HG02623 (cell line): ENCODE measurements at regions not wholly inside any gene's neighbourhood (a gene's known extent, or its start where the extent isn't known, plus 50 kb on each side); places are given as distances from the start of the nearest gene placed in this dataset.

Experiments
- ATAC-seq: cut with Tn5 transposase; IDR thresholded peaks from one replicate; pipeline ENCODE4 v1.9.1; 2021; ENCODE audit warnings: moderate library complexity; ENCODE audit not compliant: unreplicated experiment

DNA sequence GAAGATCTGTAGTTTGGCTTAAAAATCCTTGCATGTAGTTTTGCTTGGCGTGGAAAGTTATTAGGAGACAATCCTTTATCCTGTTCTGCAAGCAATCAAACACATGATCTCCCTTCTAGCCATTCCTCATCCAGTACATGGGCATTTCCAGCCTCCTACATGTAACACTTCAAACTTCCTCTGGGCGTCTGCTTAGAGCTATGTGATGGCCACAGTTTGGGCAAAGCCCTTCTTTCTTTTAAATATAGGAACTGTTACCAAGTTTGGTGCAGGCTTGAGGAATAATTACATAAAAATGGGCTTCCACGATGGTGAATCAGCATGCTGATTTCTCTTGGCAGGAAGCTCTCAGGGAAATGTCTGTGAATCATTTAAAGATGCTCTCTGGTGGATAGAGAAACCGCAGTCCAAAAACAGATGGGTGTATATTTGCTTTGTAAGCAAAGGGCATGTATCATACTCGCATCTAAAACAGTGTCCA lies 176.9 kb upstream of the FMN2 start:
- ATAC-seq = no peak

DNA sequence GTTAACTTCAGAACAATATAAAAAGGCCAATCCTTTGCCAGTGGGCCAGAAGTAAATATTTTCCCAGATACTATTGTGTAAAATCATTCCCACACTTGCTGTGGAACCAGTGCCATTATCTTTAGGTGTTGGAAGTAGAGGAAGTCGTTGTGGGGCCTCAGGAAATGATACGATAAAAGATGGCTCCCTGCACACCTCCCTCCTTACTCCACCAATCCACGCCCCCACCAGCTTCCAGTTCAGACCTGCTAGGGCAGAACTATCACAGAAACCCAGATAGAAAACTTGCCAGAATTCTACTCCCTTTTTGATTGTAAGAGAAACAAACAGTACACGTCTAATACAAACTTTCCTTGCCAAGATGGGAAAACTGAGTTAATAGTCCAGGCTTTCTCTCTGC lies 173.0 kb upstream of the FMN2 start:
- ATAC-seq = no peak

DNA sequence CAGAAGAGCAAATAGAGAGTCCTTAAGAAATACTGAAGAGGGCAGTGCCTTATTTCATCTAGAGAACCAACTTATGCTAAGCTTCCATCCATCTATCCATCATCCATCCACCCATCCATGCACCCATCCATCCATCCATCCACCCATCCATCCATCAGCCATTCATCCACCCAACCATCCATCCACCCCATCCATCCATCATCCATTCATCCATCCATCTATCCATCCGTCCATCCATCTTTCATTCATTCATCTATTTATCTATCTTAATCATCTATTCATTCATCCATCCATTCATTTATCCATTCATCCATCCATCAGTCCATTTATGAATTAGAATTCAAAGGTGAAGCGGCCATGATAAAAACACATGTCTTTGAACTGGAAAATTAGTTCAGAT lies 171.5 kb upstream of the FMN2 start:
- no peak for ATAC-seq

DNA sequence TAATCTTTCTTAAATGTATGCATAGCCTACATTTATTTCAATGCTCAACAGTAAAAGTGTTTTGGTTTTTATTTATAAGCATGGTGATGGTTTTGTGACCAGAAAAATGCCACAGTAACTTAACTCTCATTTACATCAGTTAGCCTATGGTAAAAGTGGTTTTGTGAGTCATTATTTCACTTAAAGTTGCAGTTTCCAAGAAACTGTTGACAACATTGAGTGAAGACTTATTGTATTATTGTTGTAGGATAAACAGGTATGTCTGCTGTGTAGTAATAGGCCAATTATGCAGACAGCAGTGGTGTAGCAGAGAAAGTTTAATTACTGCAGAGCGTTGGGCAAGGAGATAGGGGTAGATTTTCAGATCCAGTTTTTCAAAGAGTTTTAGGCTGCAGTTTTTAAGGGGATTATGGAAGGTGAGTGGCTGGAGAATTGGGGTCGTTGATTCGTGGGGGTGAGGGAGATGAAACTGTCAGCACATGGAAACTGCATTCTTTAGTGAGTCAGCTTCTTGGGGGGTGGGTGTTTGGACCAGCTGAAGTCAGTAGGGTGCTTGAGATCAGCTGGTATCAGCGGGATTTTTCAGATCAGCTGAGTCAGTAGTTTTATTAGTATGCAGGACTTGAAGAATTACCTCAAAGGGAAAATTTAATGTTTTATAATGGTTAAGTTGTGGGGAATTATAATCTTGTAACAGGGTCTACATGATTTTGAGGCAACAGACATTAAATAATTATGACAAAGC lies 168.7 kb upstream of the FMN2 start:
- no peak for ATAC-seq

DNA sequence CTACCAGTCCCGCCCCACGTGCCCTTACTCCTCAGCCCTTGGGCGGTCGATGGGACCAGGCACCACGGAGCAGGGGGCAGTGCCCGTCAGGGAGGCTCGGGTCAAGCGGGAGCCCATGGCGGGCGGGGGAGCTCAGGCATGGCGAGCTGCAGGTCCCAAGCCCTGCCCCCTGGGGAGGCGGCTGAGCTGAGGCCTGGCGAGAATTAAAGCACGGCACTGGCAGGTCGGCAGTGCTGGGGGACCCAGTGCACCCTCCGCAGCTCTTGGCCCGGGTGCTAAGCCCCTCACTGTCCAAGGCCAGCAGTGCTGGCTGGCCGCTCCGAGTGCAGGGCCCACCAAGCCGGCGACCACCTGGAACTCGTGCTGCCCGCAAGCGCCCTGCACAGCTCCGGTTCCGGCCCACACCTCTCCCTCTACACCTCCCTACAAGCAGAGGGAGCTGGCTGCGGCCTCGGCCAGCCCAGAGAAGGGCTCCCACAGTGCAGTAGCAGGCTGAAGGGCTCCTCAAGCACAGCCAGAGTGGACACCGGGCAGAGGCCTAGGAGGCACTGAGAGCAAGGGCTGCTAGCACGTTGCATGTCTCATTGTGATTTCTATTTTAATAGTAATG lies 166.8 kb upstream of the FMN2 start:
- ATAC-seq = no peak

DNA sequence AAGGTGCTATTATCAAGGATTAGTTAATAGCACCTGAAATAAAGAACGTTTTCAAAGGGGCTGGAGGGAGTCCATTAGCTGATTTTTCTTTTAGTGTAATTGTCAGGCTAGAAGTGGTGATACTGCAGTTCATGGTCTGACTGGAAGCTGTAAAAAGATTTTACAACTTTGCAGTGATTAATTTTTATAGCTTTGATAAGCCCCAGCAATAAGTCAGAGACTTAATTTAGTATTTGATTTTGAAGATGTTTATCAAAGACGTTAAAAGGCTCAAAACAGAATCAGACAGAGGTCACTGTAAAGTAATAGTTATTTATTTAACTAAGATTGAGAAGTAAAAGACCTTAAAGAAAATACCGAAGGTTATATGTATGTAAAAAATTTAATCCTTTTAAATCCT lies 165.5 kb upstream of the FMN2 start:
- ATAC-seq = no peak

DNA sequence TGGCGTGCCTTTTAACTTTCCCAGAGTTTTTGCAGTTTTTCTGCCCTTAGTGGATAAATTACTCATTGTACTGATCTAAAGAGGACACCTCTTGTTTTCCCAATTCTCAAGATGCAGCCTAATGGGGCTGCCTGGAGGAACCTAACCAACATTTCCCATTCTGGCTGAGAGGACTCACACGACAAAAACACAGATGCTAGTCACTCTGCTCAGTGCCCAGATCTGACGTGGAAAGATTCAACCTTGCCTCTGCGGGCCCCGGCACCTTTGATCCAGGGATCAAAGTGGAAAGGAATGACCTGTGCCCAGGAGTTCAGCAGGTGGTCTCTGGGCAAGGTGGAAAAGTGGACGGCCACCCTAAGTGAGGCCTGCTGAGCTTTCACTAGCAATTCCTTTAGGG lies 162.4 kb upstream of the FMN2 start:
- no peak for ATAC-seq

DNA sequence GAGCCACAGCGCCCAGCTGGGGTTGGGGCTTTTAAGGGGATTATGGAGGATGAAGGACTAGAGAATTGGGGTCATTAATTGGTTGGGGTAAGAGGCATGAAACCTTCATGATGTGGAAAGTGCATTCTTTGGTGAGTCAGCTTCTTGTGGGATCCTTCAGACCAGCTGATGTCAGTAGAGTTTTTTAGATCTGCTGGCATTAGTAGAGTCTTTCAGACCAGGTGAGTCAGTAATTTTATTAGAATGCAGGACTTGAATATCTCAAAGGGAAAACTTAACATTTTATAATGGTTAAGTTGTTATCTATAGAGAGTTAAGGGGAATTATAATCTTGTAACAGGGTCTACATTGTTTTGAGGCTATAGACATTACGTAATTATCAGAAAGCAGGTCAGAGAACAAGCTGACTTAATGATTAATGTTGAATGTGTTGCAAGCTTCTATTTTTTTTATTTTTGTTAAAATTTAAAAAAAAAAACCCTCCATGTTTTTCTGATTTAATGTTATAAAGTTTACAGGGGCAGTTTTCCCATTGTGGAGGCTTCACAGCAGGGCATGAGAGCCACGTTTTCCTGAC lies 160.9 kb upstream of the FMN2 start:
- ATAC-seq = no peak

DNA sequence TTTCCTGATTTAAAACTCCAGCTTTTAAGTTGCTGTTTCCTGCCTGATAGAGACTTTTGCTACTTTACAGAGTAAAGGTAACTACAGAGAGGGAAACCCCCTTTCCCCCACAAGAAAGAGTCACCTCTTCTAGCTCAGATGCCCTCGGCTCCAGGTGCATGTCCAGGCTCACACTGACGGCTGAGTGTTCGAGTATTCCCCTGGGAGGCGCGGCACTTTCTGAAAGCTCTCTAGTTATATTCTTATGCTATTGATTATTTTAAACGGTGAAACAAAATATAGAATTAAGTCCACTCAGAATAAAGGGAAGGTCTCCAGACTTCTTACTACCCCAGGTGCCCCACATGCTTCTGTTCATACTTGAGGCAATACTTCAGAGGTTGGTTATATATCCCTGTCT lies 160.3 kb upstream of the FMN2 start:
- no peak for ATAC-seq

DNA sequence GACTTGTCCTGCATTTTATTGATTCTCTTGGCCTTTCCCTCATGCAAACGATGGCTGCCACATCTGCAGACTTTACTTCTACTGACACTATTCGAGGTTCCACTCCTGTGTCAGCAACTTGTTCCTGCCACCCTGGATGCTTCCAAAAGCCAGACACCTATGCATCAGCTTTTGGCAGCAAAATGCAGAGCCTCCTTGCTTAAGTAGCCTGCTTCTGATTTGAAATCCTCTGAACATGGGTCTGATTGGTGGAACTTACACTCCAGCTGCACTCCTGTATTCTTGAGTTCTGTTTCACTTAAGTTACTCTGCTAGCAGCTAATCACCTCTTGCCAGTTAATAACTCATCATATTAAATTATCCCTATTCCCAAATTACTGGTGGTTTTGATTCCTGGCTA lies 152.1 kb upstream of the FMN2 start:
- no peak for ATAC-seq

DNA sequence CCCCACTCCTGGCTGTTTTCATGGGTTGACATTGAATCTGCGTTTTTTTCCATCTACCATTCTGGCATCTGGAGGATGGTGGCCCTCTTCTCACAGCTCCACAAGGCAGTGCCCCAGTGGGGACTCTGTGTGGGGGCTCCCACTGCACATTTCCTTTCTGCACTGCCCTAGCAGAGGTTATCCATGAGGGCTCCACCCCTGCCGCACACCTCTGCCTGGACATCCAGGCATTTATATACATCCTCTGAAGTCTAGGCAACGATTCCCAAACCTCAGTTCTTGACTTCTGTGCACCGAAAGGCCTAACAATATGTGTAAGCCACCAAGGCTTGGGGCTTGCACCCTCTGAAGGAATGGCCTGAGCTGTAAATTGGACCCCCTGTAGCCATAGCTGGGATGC lies 147.9 kb upstream of the FMN2 start:
- ATAC-seq = no peak

DNA sequence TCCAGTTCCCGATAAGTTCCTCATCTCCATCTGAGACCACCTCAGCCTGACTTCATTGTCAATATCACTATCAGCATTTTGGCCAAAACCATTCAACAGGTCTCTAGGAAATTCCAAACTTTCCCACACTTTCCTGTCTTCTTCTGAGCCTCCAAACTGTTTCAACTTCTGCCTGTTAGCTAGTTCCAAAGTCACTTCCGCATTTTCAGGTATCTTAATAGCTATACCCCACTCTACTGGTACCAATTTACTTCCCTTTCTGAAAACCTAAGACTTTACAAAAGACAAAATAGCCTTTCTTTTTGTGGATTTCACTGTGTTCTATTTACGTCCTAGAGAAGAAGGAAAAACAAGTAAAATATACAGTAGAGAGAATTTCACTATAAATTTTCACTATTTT lies 147.0 kb upstream of the FMN2 start:
- ATAC-seq = no peak

DNA sequence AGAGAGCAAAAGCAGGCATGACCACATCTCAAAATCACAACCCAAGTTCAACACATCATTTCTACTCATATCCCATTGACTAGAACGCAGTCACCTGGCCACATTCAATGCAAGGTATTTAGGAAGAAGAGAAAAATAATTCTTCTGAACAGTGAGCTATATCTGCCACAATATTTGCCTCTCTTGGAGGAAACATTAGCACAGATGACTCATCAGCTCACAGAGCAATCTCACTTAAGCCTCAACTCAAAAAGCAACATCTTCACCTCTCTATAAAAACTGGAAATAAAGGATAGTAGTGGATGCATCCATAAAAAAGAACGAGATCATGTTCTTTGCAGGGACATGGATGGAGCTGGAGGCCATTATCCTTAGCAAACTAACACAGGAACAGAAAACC lies 143.9 kb upstream of the FMN2 start:
- no peak for ATAC-seq

DNA sequence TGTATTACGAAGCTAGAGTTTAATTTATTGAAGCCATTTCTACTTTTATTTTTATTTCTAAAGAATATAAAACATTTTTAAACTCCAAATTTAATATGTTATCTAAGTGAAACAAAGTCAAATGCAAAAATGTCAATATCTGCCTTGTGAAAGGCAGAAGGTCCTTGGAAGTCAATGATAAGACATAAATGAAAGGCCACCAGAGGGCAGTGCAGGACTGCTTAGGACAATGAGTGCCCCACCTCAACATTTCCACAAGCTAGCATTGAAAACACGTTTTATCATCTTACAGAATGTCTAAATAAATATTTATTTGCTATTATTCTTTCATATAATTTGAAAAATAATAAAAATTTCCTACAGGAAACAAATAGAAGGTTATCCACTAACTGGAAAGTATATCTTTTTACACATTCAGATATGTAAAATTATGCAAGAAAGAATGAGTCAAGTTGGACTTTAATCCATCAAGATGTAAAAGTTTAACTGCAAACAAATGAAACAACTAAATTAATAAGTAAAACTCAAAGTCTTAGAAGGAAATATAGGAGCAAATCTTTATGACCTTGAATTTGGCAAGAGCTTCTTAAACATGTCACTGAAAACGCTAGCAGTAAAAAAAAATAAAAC lies 140.1 kb upstream of the FMN2 start:
- ATAC-seq = peak; percentile 55

DNA sequence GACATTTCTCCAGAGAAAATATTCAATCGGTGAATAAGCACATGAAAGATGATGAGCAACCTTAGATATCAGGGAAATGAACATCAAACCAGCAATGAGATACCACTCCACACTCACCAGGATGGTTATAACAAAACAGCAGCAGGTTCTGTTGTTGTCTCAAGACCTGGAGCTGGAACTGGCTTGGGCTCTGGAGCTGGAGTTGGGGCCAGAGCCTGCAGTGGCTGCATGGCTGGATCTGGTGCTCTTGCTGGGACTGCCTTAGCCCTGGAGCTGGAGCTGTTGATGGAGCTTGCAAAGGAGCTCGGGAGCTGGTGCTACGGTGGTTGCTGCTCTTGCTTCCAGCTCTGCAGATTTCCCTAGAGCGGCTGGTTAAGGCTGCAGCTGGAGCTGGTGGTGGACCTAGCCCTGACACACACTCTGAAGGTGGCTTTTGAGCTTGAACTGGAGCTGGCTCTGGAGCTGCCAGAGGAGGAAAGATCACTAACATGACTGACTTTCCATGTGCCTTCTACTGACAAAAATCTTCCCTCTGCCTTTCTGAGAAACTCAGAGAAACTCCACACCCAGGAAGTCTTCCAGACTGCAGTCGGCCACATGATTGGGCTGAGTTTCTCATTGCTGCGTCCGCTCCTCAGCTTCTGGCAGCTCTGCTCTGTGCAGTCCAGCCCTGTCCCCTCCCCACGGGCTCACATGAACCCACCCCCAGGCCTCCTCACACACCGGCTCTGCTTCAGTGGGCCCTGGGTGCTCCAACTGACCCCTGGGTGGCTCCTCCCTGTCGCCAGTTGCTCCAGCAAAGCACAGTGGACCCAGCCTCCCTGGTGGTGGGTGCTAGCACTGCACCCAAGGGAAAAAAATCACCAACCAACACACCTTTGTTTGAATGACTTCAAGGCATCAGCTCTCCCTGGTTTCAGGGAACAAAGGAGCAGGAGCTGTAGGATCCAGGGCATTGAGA lies 139.1 kb upstream of the FMN2 start:
- peak; percentile 49 for ATAC-seq

DNA sequence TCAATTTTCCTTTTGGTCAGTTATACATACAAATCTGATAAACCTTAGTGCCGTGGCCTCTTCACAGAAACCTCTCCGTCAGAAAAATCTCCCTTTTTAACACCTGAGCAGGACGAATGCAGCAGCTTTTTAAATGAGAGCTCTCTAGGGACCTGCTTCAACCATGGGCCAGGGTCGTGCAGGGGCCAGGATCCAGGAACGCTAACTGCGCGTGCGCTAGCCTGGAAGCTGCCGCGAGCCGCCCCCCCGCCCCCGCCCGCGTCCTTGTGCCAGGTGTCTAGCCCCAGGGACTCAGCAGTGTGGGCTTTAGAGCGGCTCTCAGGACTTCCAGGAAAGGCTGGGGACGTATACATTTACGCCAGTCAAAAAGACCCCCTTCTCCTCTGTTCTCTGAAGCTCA lies 136.8 kb upstream of the FMN2 start:
- ATAC-seq = no peak

DNA sequence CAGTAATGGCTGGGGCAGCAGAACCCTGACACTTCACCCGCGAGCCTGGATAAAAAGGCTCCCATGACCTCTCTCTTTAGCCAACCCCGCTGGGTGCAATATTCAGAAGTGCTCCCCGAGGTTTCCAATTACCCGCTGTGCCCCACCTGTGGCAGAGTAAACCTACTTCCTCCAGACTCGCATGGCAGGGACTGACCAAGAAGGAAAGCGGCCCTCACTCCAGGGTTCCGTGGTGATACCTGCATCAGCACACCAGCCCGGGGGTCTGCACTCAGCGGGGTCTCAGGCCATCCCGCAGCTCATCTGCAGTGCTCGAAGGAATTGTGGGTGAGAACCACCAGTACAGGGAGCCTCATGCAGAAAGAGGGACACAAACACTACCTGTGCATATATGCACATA lies 136.3 kb upstream of the FMN2 start:
- ATAC-seq = no peak

DNA sequence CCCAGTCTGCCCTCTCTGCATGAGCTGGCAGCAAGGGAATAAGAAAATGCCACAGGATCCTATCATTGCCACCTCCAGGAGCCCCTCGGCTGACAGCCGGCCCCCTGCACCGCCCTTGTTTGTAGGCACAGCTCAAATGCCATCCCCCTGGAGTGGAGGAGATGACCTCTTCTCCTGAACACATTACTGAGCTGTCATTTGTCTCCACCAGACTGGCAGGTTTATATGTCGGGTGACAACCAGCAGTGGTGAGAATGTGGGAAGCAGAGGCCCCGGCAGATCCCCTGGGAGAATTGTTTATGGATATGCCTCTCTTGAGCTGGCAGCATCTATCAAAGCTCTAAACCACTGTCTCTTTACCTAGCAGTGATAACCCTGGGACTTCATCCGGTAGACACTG lies 135.4 kb upstream of the FMN2 start:
- ATAC-seq = no peak

DNA sequence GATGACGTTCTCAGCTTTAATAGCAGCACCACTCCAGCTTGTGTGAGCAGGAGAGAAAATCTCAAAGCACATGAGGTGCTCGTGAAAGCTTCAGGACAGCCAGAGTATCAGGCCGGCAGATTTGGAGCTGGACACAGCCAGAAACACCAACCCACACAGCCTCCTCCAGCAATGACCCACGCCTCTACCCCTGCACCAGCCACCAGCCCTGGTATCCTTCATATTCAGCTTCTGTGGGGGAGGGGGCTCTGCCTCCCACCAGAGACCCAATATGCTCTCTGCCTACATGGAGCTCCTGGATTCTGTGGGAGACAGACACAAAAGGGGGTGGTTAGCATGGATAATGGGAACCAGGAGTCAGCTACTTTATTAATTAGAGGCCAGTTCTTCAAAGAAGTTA lies 133.6 kb upstream of the FMN2 start:
- ATAC-seq = no peak

DNA sequence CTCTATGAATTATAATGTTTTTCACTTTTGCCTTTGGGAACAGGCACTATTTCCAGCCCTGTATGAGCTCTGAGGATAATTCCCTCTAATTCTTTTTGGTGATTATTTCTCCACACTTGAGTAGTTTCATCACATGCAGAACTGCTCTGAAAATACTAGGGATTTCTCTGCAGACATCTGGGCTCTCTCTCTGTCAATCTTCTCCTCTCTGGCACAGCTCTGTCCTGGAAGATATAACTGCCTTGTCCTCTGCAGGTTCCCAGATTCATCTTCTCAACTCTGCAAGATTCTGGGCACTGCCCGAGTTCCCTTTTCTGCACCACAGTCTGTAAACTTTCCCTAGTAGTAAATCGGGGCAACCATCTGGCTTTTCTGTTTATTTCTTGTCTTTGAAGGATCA lies 131.3 kb upstream of the FMN2 start:
- no peak for ATAC-seq

DNA sequence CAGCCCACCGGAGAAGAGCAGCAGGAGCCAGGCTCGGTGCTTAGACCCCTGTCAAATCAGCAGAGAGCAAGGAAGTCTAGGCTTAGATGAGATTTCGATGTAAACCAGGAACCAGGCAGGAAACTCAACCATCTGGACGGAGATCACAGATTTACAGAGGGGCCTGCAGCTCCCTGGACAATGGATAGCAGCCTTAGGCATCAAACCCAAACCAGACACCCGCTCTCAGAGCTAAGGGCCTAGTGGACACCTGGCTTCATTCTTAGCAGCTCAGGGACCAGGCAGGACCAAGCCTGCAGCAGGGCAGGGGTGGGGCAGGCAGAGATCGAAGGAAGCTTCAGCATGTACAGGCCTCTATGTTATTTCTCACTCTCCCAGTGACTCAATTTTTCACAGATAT lies 127.8 kb upstream of the FMN2 start:
- no peak for ATAC-seq
